ENCODE measurements at regions not wholly inside any gene's neighbourhood (a gene's known extent, or its start where the extent isn't known, plus 50 kb on each side); places are given as distances from the start of the nearest gene placed in this dataset.

DNA sequence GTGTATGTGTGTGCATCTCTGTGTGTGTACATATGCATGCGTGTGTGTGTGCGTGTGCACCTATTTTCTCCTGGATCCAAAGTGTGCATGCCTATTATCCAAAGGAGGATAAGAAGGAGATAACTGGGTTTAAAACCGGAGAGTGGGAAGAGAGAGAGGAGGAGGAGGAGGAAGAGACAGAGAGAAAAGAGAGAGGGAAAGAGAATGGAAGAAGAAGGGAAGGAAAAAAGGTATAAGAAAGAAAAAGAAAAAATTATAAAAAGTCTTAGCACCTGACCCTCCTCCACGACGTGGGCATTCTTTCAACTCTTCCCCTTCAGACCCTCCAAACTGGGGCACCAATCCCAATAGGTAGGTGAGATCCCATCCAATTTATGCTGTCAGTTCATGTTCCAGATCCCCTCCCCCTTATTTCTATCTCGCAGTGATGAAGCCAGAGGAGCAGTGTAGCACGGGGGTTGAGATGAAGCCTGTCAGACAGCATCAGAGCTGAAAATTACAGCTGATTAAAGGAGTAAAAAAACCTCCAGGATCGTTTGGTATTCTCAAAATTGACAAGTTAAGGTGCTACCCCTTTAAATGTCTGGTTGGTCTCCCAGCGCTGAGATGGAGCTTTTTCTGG is 386.7 kb upstream of the ATP5MC3 start:
- TF ChIP-seq POLR2A (IDR thresholded peaks at IDR 0.05) (no peak), CTCF (IDR thresholded peaks at IDR 0.05) (no peak)
- Histone ChIP-seq H3K27ac (no peak overlapping the region), H3K4me3 (no peak overlapping the region), H3K27me3 (no peaks in the 10 kb centered on the region), H3K4me1 (peaks cover 12% of the 10 kb centered on the region), H3K9me3 (no peaks in the 10 kb centered on the region), H3K36me3 (ENCODE audit: low read depth, missing control alignments) (no peaks in the 10 kb centered on the region)
- no peak for DNase-seq
- WGBS, 2 donors, result 44 to 58% methylated on average over 9 of the region's 9 CpGs
- intact Hi-C loops (cut with DNase I; ENCODE audit: low total_unique reads), result no loop called here

- Histone ChIP-seq H3K9me3 (no peaks in the 10 kb centered on the region), H3K27ac (no peak overlapping the region), H3K4me1 (peaks cover 12% of the 10 kb centered on the region), H3K27me3 (no peaks in the 10 kb centered on the region), H3K36me3 (ENCODE audit: low read depth, missing control alignments) (no peaks in the 10 kb centered on the region), H3K4me3 (no peak overlapping the region)
- intact Hi-C loops (cut with DNase I; ENCODE audit: low total_unique reads), result no loop called here
- WGBS, 2 donors, result 25 to 37% methylated on average over 4 of the region's 4 CpGs
- TF ChIP-seq CTCF (IDR thresholded peaks at IDR 0.05), result no peak
- TF ChIP-seq POLR2A (IDR thresholded peaks at IDR 0.05), result no peak
- no peak for DNase-seq
Observed at GRCh38 chr2:175567435-175568061, 386.0 kb upstream of the ATP5MC3 start.

GRCh38 chr2:175560521-175561169 is 379.1 kb upstream of the ATP5MC3 start:
- WGBS, 2 donors, result 92 to 93% methylated on average over 5 of the region's 5 CpGs
- H3K4me1 ChIP-seq, result no peaks in the 10 kb centered on the region
- no peak for DNase-seq
- no peaks in the 10 kb centered on the region for H3K9me3 ChIP-seq
- no peak overlapping the region for H3K27ac ChIP-seq
- TF ChIP-seq POLR2A (IDR thresholded peaks at IDR 0.05) (no peak), CTCF (IDR thresholded peaks at IDR 0.05) (no peak)
- no peaks in the 10 kb centered on the region for H3K27me3 ChIP-seq
- intact Hi-C loops (cut with DNase I; ENCODE audit: low total_unique reads), result no loop called here
- no peak overlapping the region for H3K4me3 ChIP-seq
- H3K36me3 ChIP-seq (ENCODE audit: low read depth, missing control alignments), result no peaks in the 10 kb centered on the region

GRCh38 chr2:175559613-175560012 is 378.1 kb upstream of the ATP5MC3 start:
- no peak overlapping the region for H3K27ac ChIP-seq
- no peak for DNase-seq
- H3K36me3 ChIP-seq (ENCODE audit: low read depth, missing control alignments), result no peaks in the 10 kb centered on the region
- no peaks in the 10 kb centered on the region for H3K27me3 ChIP-seq
- no peaks in the 10 kb centered on the region for H3K4me1 ChIP-seq
- intact Hi-C loops (cut with DNase I; ENCODE audit: low total_unique reads), result no loop called here
- H3K4me3 ChIP-seq, result no peak overlapping the region
- WGBS, 2 donors, result 89 to 94% methylated on average over 3 of the region's 3 CpGs
- no peaks in the 10 kb centered on the region for H3K9me3 ChIP-seq
- TF ChIP-seq CTCF (IDR thresholded peaks at IDR 0.05) (no peak), POLR2A (IDR thresholded peaks at IDR 0.05) (no peak)

All from testis (tissue), 2 donors.